H1 (cell line): ENCODE measurements at regions not wholly inside any gene's neighbourhood (a gene's known extent, or its start where the extent isn't known, plus 50 kb on each side); places are given as distances from the start of the nearest gene placed in this dataset.

Experiments used
- CTCF ChIA-PET: fragments of 300-600 bp; sonication (Branson Sonifier 250); formaldehyde crosslinking; loops from one replicate; lab custom pipeline; 2021; ENCODE audit not compliant: partially characterized antibody; lab: Charles Lee
- POLR2A ChIA-PET: fragments of 300-600 bp; sonication (Branson Sonifier 250); formaldehyde crosslinking; loops from one replicate; lab custom pipeline; 2021; ENCODE audit warnings: inconsistent platforms; ENCODE audit not compliant: partially characterized antibody; lab: Charles Lee
- DNase-seq, 2 experiments: peaks; one replicate each; pipeline versions ENCODE4 v3.0.0 to v3.0.0-alpha.2; 2010 to 2022; ENCODE audit warnings: low spot score in 2 of 2, low read depth in 1 of 2, mixed read lengths in 1 of 2
- FAIRE-seq: peaks from 2 replicates; lab custom pipeline; 2011; peaks lifted over from hg19 to GRCh38; lab: Jason Lieb, UNC
- H2AFZ ChIP-seq: 2 replicates; pipeline ENCODE4 v1.8.1; 2012; ENCODE audit warnings: low read length, inconsistent platforms
- H2AK5ac ChIP-seq: 2 replicates; pipeline ENCODE4 v1.6.1; 2013; ENCODE audit warnings: low read depth, low read length
- H2BK120ac ChIP-seq: replicated peaks from 2 replicates; pipeline ENCODE3; 2013; ENCODE audit warnings: low read depth, low read length, inconsistent platforms
- H2BK12ac ChIP-seq: 2 replicates; pipeline ENCODE4 v1.6.1; 2013; ENCODE audit warnings: low read depth, low read length
- H2BK15ac ChIP-seq: 2 replicates; pipeline ENCODE4 v1.6.1; 2013; ENCODE audit warnings: low read length
- H2BK20ac ChIP-seq: 2 replicates; pipeline ENCODE4 v1.6.1; 2013; ENCODE audit warnings: low read length
- H2BK5ac ChIP-seq: 2 replicates; pipeline ENCODE4 v1.6.1; 2013; ENCODE audit warnings: low read depth, low read length
- H3K14ac ChIP-seq: 2 replicates; pipeline ENCODE4 v1.6.1; 2013; ENCODE audit warnings: inconsistent platforms; ENCODE audit not compliant: insufficient read length
- H3K18ac ChIP-seq: 2 replicates; pipeline ENCODE4 v1.6.1; 2013; ENCODE audit warnings: low read length; ENCODE audit errors: extremely low read depth
- H3K23ac ChIP-seq: 2 replicates; pipeline ENCODE4 v1.6.1; 2013; ENCODE audit warnings: inconsistent platforms; ENCODE audit not compliant: insufficient read length
- H3K23me2 ChIP-seq: 2 replicates; pipeline ENCODE4 v1.6.1; 2013; ENCODE audit warnings: low read depth, low read length
- H3K27ac ChIP-seq: 2 replicates; pipeline ENCODE4 v1.6.1; 2011; ENCODE audit warnings: low read depth, low read length, inconsistent platforms
- H3K27me3 ChIP-seq, 4 experiments: replicated peaks in 1 of 4; 1 replicate in 1 of 4; 2 replicates in 3 of 4; pipeline versions ENCODE4 v1.6.1 to v1.8.1; 2011 to 2013; ENCODE audit warnings: low read length in 3 of 4, mild to moderate bottlenecking in 3 of 4, inconsistent platforms in 2 of 4, mixed read lengths in 2 of 4, moderate library complexity in 1 of 4; ENCODE audit not compliant: control insufficient read depth in 3 of 4, insufficient read depth in 3 of 4; ENCODE audit errors: extremely low read depth in 1 of 4
- H3K36me3 ChIP-seq, 4 experiments: 2 replicates each; pipeline versions ENCODE4 v1.6.1 to v1.8.1; 2011 to 2013; ENCODE audit warnings: mild to moderate bottlenecking in 4 of 4, low read length in 3 of 4, moderate library complexity in 2 of 4, control low read depth in 1 of 4, inconsistent platforms in 1 of 4; ENCODE audit not compliant: insufficient read depth in 4 of 4, control insufficient read depth in 2 of 4
- H3K4ac ChIP-seq: replicated peaks from 2 replicates; pipeline ENCODE3; 2013; ENCODE audit warnings: low read length, low read depth, mixed read lengths, inconsistent platforms; ENCODE audit not compliant: insufficient read length
- H3K4me1 ChIP-seq, 4 experiments: replicated peaks in 1 of 4; 1 replicate in 1 of 4; 2 replicates in 3 of 4; pipeline versions ENCODE4 v1.6.1 to v1.8.1; 2011 to 2013; ENCODE audit warnings: low read length in 3 of 4, inconsistent platforms in 2 of 4, mixed read lengths in 1 of 4; ENCODE audit not compliant: insufficient read depth in 4 of 4, control insufficient read depth in 3 of 4
- H3K4me2 ChIP-seq, 2 experiments: 2 replicates each; pipeline versions ENCODE4 v1.6.1 to v1.8.1; 2011 to 2013; ENCODE audit warnings: low read depth in 2 of 2, low read length in 2 of 2, control low read depth in 1 of 2, inconsistent platforms in 1 of 2, mild to moderate bottlenecking in 1 of 2; ENCODE audit not compliant: insufficient read depth in 1 of 2
- H3K4me3 ChIP-seq, 4 experiments: fragments of 200-600, 300-600 bp in 1 of 4; sonication (generic), shearing (Covaris generic), sonication (Bioruptor Twin) in 1 of 4; 2 replicates each; pipeline versions ENCODE4 v1.5.1 to v1.8.1; 2011 to 2016; ENCODE audit warnings: low read length in 4 of 4, low read depth in 3 of 4, control low read depth in 2 of 4, inconsistent platforms in 2 of 4, mild to moderate bottlenecking in 2 of 4, mixed read lengths in 1 of 4, moderate library complexity in 1 of 4; ENCODE audit not compliant: insufficient read depth in 2 of 4; ENCODE audit errors: extremely low read depth in 1 of 4
- H3K56ac ChIP-seq: replicated peaks from 2 replicates; pipeline ENCODE3; 2013; ENCODE audit warnings: low read depth, mild to moderate bottlenecking, mixed read lengths, low read length, inconsistent platforms; ENCODE audit not compliant: insufficient read length
- H3K79me1 ChIP-seq: 2 replicates; pipeline ENCODE4 v1.6.1; 2013; ENCODE audit warnings: low read depth, low read length, control low read depth
- H3K79me2 ChIP-seq, 2 experiments: 2 replicates each; pipeline versions ENCODE4 v1.6.1 to v1.8.1; 2012 to 2013; ENCODE audit warnings: low read length in 2 of 2, mild to moderate bottlenecking in 2 of 2, inconsistent platforms in 1 of 2; ENCODE audit not compliant: insufficient read depth in 2 of 2, control insufficient read depth in 1 of 2
- H3K9ac ChIP-seq, 4 experiments: replicated peaks in 1 of 4; 1 replicate in 1 of 4; 2 replicates in 3 of 4; pipeline versions ENCODE4 v1.6.1 to v1.8.1; 2011 to 2013; ENCODE audit warnings: low read depth in 3 of 4, low read length in 3 of 4, control low read depth in 2 of 4, mild to moderate bottlenecking in 2 of 4, moderate library complexity in 2 of 4, inconsistent platforms in 1 of 4; ENCODE audit errors: extremely low read depth in 1 of 4
- H3K9me3 ChIP-seq, 2 experiments: 2 replicates each; pipeline versions ENCODE4 v1.6.1 to v1.8.1; 2012 to 2013; ENCODE audit warnings: mild to moderate bottlenecking in 2 of 2, moderate library complexity in 2 of 2, control low read depth in 1 of 2, inconsistent platforms in 1 of 2, low read depth in 1 of 2, low read length in 1 of 2, mixed read lengths in 1 of 2; ENCODE audit not compliant: insufficient read depth in 2 of 2
- H4K20me1 ChIP-seq, 2 experiments: replicated peaks in 1 of 2; 2 replicates each; pipeline versions ENCODE3 to v1.8.1; 2011 to 2013; ENCODE audit warnings: inconsistent platforms in 2 of 2, low read length in 2 of 2, mild to moderate bottlenecking in 1 of 2; ENCODE audit not compliant: insufficient read depth in 2 of 2, control insufficient read depth in 1 of 2
- H4K5ac ChIP-seq: 2 replicates; pipeline ENCODE4 v1.6.1; 2013; ENCODE audit warnings: low read length, low read depth, mixed read lengths, inconsistent platforms; ENCODE audit not compliant: insufficient read length
- H4K8ac ChIP-seq: 2 replicates; pipeline ENCODE4 v1.8.0; 2013; ENCODE audit warnings: mild to moderate bottlenecking, moderate library complexity, low read length, inconsistent platforms; ENCODE audit not compliant: insufficient read depth; ENCODE audit errors: extremely low read depth
- H4K91ac ChIP-seq: replicated peaks from 2 replicates; pipeline ENCODE3; 2013; ENCODE audit warnings: low read length, mixed read lengths, inconsistent platforms; ENCODE audit not compliant: insufficient read length
- CHD7 ChIP-seq: fragments of 300-600 bp; sonication (generic); IDR thresholded peaks from 2 replicates; pipeline ENCODE4 v1.7.1; 2012; ENCODE audit warnings: low read length, moderate library complexity, mild to moderate bottlenecking, inconsistent platforms; ENCODE audit not compliant: insufficient replicate concordance
- WGBS, 2 experiments: shearing (Covaris generic) in 1 of 2; methylation state at CpG; one replicate each; pipeline versions ENCODE4 v1.1.6 to v1.1.7; 2013 to 2015; ENCODE audit warnings: low lambda C conversion rate in 2 of 2, mixed read lengths in 2 of 2, inconsistent platforms in 1 of 2, low coverage in 1 of 2, missing lambda C conversion rate in 1 of 2; ENCODE audit not compliant: insufficient replicate concordance in 2 of 2, insufficient coverage in 1 of 2, insufficient read length in 1 of 2; ENCODE audit errors: extremely low coverage in 1 of 2, missing lambda C conversion rate in 1 of 2; 5-methylcytosine and 5-hydroxymethylcytosine counted together

GRCh38 chr13:80712026-80712425, 371.1 kb upstream of the SPRY2 start:
- FAIRE-seq, result no peak
- H2BK12ac ChIP-seq, result no peak overlapping the region
- H3K4me3 ChIP-seq, result no peak overlapping the region
- H3K9ac ChIP-seq, result no peak overlapping the region
- H2BK20ac ChIP-seq, result no peak overlapping the region
- no peaks in the 10 kb centered on the region for H3K27me3 ChIP-seq
- no peaks in the 10 kb centered on the region for H3K79me1 ChIP-seq
- ChIA-PET POLR2A (no interaction called here), CTCF (no interaction called here)
- H2BK5ac ChIP-seq, result no peak overlapping the region
- 0 out of 7 replicates have a peak, but pooled peaks cover 0 to 2% (median 0%) of the 10 kb centered on the region in 4 experiments for H3K4me1 ChIP-seq
- H4K5ac ChIP-seq, result no peak overlapping the region
- H3K23me2 ChIP-seq, result no peaks in the 10 kb centered on the region
- no peak overlapping the region for H3K18ac ChIP-seq
- H3K14ac ChIP-seq, result no peak overlapping the region
- no peak for DNase-seq
- H2AFZ ChIP-seq, result no peak overlapping the region
- no peak overlapping the region for H2AK5ac ChIP-seq
- 95% methylated on average over 2 of the region's 2 CpGs; no CpG with 5 or more reads in 1 of the 2 experiments for WGBS, 2 experiments
- H3K79me2 ChIP-seq, result no peaks in the 10 kb centered on the region
- H3K56ac ChIP-seq, result no peak overlapping the region
- H4K20me1 ChIP-seq, result no peaks in the 10 kb centered on the region
- peaks cover 0 to 12% of the 10 kb centered on the region in 2 experiments; a peak in 2 of 4 replicates for H3K9me3 ChIP-seq
- H3K36me3 ChIP-seq, result no peaks in the 10 kb centered on the region
- no peak overlapping the region for H3K23ac ChIP-seq
- H3K4ac ChIP-seq, result no peak overlapping the region
- H3K4me2 ChIP-seq, result no peak overlapping the region
- H3K27ac ChIP-seq, result no peak overlapping the region
- no peak overlapping the region for H4K8ac ChIP-seq
- no peak overlapping the region for H4K91ac ChIP-seq
- H2BK15ac ChIP-seq, result no peak overlapping the region
- no peak overlapping the region for H2BK120ac ChIP-seq
- TF ChIP-seq CHD7, result no peak
